ENCODE measurements at regions not wholly inside any gene's neighbourhood (a gene's known extent, or its start where the extent isn't known, plus 50 kb on each side); places are given as distances from the start of the nearest gene placed in this dataset.

DNA sequence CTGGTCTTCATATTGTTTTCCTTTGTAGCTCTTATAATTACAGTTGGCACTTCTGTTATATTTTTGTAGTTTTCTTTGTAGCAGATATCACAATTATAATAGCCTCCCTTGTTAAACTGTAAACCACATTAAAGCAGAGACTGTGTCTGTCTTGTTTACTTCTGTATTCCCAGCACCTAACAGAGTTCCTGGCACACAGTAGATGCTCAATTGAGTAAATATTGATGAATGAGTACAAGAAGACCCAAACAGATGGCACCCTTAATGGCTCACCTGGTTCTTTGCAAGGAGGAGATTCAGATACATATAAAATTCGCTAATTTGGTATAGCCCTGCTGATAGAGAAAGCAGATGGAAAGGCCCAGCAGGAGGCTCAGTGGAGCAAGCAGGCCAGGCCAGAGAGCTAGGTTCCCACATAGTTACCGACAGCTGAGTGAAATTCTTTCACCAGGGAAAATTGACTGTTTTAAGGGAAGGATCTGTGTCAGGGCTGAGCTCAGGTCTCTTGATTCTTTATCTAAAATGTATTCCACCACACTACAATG is 120.1 kb downstream of the NUP35 start:
- Histone ChIP-seq H3K4me3 (no peak overlapping the region), H3K4me1 (ENCODE audit: control insufficient read depth in 1 of 2, low read depth in 2 of 2) (no peaks in the 10 kb centered on the region), H3K27me3 (replicated peaks; ENCODE audit: insufficient read depth) (no peaks in the 10 kb centered on the region), H3K9me3 (no peaks in the 10 kb centered on the region), H3K36me3 (no peaks in the 10 kb centered on the region), H3K27ac (no peak overlapping the region)
- ATAC-seq (ENCODE audit: insufficient number of reproducible peaks, low FRiP score, low read depth): no peak
- DNase-seq (ENCODE audit: low spot score): no peak
- TF ChIP-seq, protein P1, sequence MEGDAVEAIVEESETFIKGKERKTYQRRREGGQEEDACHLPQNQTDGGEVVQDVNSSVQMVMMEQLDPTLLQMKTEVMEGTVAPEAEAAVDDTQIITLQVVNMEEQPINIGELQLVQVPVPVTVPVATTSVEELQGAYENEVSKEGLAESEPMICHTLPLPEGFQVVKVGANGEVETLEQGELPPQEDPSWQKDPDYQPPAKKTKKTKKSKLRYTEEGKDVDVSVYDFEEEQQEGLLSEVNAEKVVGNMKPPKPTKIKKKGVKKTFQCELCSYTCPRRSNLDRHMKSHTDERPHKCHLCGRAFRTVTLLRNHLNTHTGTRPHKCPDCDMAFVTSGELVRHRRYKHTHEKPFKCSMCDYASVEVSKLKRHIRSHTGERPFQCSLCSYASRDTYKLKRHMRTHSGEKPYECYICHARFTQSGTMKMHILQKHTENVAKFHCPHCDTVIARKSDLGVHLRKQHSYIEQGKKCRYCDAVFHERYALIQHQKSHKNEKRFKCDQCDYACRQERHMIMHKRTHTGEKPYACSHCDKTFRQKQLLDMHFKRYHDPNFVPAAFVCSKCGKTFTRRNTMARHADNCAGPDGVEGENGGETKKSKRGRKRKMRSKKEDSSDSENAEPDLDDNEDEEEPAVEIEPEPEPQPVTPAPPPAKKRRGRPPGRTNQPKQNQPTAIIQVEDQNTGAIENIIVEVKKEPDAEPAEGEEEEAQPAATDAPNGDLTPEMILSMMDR (IDR thresholded peaks at IDR 0.05): no peak

DNA sequence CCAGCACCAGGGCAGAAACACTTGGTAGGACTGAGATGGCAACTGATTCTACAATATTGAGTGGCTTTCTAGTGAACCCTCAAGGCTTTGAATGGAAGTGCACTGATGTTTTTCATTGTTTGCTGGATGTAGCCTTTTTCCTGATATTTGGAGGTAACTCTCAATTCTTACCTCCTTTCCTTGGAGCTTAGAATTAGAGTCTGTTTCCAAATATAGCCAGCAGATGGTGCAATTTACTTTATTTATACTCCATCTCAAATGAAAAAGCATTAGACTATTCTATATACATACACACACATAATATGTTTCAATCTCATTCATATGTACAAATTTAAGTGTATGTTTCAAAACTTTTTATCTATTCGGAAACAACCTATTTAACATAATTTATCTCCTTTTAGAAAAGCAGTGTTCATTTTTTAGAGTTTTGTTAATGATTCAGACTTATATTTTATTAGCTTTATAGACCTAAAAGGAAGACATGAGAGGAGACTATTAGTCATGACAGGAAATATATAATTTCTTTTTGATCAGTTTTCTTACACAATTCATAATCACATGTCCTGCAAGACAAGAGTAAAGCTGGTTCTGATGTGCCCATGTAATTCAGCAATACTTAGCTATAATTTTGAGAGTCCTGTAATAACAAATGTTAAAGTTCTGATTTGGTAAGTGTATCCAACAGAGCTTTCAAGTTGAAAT is 124.8 kb downstream of the NUP35 start:
- Histone ChIP-seq H3K4me1 (ENCODE audit: control insufficient read depth in 1 of 2, low read depth in 2 of 2) (no peaks in the 10 kb centered on the region), H3K27me3 (replicated peaks; ENCODE audit: insufficient read depth) (no peaks in the 10 kb centered on the region), H3K27ac (no peak overlapping the region), H3K4me3 (no peak overlapping the region), H3K9me3 (no peaks in the 10 kb centered on the region), H3K36me3 (no peaks in the 10 kb centered on the region)
- DNase-seq (ENCODE audit: low spot score): no peak
- TF ChIP-seq, protein P1 (IDR thresholded peaks at IDR 0.05): no peak
- ATAC-seq (ENCODE audit: insufficient number of reproducible peaks, low FRiP score, low read depth): no peak

DNA sequence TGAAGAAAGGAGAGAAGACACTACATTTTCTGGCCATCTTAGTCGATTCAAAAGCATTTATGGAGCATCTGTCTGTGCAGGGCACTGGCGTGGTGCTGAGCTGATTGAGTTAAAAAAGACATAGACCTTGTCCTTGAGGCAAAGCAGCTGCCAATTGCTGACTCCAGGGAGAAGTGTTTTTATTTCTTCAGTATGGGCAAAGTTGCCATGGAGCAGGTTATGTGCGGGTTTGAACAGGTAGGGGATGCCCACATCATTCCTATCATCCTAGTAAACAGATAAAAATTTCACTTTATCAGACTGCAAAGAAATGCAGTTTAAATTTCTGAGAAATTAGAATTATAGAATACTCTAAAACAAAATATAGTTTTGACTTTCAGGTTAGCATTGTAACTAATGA is 125.8 kb downstream of the NUP35 start:
- no peak overlapping the region for H3K4me3 ChIP-seq
- TF ChIP-seq, protein P1 (IDR thresholded peaks at IDR 0.05): no peak
- no peaks in the 10 kb centered on the region for H3K36me3 ChIP-seq
- H3K4me1 ChIP-seq (ENCODE audit: control insufficient read depth in 1 of 2, low read depth in 2 of 2): no peaks in the 10 kb centered on the region
- H3K27me3 ChIP-seq (replicated peaks; ENCODE audit: insufficient read depth): no peaks in the 10 kb centered on the region
- no peak for DNase-seq (ENCODE audit: low spot score)
- no peak overlapping the region for H3K27ac ChIP-seq
- H3K9me3 ChIP-seq: no peaks in the 10 kb centered on the region
- ATAC-seq (ENCODE audit: insufficient number of reproducible peaks, low FRiP score, low read depth): no peak

DNA sequence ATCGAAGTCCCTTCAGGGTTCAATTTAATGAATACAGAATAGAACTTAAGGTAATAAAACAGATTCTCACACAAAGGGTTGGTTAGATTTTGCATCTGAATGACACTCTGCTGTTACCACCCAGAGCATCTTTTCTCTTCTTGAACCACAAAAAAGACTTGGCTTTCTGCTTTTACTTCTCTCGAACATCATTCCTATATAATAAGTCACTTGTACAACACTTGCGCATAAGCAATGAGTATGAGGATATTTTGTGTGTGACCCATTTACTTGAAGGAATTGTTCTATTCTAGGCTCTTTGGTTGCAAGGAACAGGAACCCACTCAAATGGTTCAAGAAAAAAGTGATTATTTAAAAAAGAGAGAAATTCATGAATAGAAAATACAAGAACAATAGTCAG is 126.2 kb downstream of the NUP35 start:
- Histone ChIP-seq H3K4me1 (ENCODE audit: control insufficient read depth in 1 of 2, low read depth in 2 of 2) (no peaks in the 10 kb centered on the region), H3K27ac (no peak overlapping the region), H3K36me3 (no peaks in the 10 kb centered on the region), H3K4me3 (no peak overlapping the region), H3K9me3 (no peaks in the 10 kb centered on the region), H3K27me3 (replicated peaks; ENCODE audit: insufficient read depth) (no peaks in the 10 kb centered on the region)
- ATAC-seq (ENCODE audit: insufficient number of reproducible peaks, low FRiP score, low read depth) (no peak), DNase-seq (ENCODE audit: low spot score) (no peak)
- TF ChIP-seq, protein P1 (IDR thresholded peaks at IDR 0.05): no peak

DNA sequence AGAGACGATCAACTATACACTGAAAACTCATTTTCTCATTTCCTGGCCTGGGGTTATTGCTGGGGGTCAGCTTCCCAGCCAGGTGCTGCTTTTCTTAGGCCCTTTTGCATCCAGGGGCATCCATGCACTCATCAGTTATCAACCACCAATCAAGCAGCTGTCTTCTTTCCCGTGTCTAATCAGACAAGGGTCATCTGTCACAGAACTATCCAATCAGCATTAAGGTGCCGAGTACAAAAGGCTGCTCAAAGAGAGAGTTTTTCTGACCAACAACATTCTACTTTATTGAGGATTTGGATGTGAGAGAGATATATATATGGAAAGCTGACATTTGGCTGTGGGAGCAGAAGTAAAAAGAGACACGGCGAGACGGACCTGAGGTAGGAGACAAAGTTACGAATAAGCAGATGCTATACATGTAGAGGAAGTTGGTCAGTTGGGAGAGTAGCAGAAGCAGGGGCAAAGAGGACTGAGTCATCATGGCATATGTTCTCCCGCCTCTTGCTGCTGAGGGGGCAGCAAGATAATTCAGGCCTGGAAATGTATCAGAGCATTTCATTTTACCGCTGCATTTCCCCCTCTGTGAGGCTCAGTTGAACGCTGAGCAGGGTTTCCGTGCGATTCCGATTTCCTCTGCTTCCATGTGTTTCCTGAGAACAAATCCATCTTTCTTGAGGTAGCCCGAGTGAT is 129.3 kb downstream of the NUP35 start:
- no peaks in the 10 kb centered on the region for H3K4me1 ChIP-seq (ENCODE audit: control insufficient read depth in 1 of 2, low read depth in 2 of 2)

More for the DNA sequence above, 129.3 kb downstream of the NUP35 start:
- ATAC-seq (ENCODE audit: insufficient number of reproducible peaks, low FRiP score, low read depth): no peak
- TF ChIP-seq, protein P1 (IDR thresholded peaks at IDR 0.05): no peak
- DNase-seq (ENCODE audit: low spot score): no peak
- H3K27ac ChIP-seq: no peak overlapping the region
- no peaks in the 10 kb centered on the region for H3K9me3 ChIP-seq
- no peaks in the 10 kb centered on the region for H3K27me3 ChIP-seq (replicated peaks; ENCODE audit: insufficient read depth)
- no peak overlapping the region for H3K4me3 ChIP-seq
- no peaks in the 10 kb centered on the region for H3K36me3 ChIP-seq
